HEK293 (cell line): ENCODE measurements at regions not wholly inside any gene's neighbourhood (a gene's known extent, or its start where the extent isn't known, plus 50 kb on each side); places are given as distances from the start of the nearest gene placed in this dataset.

Experiments used
- CTCF ChIP-seq: fragments of 450-650 bp; formaldehyde crosslinking; IDR thresholded peaks from 2 replicates; pipeline ENCODE4 v1.5.1; 2016; ENCODE audit warnings: missing biosample characterization, missing genetic modification characterization
- ZNF146 ChIP-seq: fragments of 450-650 bp; formaldehyde crosslinking; IDR thresholded peaks from 2 replicates; pipeline ENCODE4 v1.5.1; 2016; ENCODE audit warnings: missing biosample characterization, missing genetic modification characterization
- ZNF302 ChIP-seq: fragments of 450-650 bp; formaldehyde crosslinking; IDR thresholded peaks from 2 replicates; pipeline ENCODE4 v1.5.1; 2016; ENCODE audit warnings: missing biosample characterization, missing genetic modification characterization, low read depth
- ZNF561 ChIP-seq: fragments of 450-650 bp; IDR thresholded peaks from 2 replicates; pipeline ENCODE4 v1.5.1; 2018; ENCODE audit warnings: missing biosample characterization, missing genetic modification characterization, borderline replicate concordance
- ZNF621 ChIP-seq: fragments of 450-650 bp; formaldehyde crosslinking; IDR thresholded peaks from 2 replicates; pipeline ENCODE4 v1.5.1; 2017; ENCODE audit warnings: missing biosample characterization, missing genetic modification characterization
- ZNF768 ChIP-seq: fragments of 450-650 bp; formaldehyde crosslinking; IDR thresholded peaks from 2 replicates; pipeline ENCODE4 v1.5.1; 2018; ENCODE audit warnings: missing biosample characterization, mild to moderate bottlenecking, missing genetic modification characterization
- ZNF792 ChIP-seq: fragments of 450-650 bp; formaldehyde crosslinking; IDR thresholded peaks from 2 replicates; pipeline ENCODE4 v1.5.1; 2016; ENCODE audit warnings: missing biosample characterization, missing genetic modification characterization

GRCh38 chr11:19631712-19632498 lies 80.7 kb upstream of the NAV2 start:
- TF ChIP-seq CTCF (tag by site-specific recombination) (no peak), ZNF561 (tag by site-specific recombination) (no peak), ZNF146 (tag by site-specific recombination) (no peak), ZNF792 (tag by site-specific recombination) (no peak), ZNF768 (tag by site-specific recombination) (no peak), ZNF621 (tag by site-specific recombination) (no peak), ZNF302 (tag by site-specific recombination) (no peak)
